ENCODE measurements at regions not wholly inside any gene's neighbourhood (a gene's known extent, or its start where the extent isn't known, plus 50 kb on each side); places are given as distances from the start of the nearest gene placed in this dataset.

DNA sequence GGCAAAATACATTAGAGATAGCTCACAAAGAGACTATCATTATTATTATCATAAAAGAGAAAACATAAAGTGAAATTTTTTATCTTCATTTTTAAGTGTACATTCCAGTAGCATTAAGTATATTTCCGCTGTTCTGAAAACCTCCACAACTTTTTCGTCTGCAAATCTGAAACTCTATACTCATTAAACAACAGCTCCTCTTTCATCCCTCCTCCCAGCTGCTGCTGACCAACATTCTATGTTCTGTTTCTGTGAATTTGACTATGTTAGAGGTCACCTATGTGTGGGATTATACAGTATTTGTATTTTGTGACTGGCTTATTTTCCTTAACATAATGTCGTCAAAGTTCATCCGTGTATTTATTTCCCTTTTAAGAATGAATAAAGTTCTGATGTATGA, 429.3 kb upstream of the TPK1 start:
- TF ChIP-seq POLR2A (IDR thresholded peaks at IDR 0.05) (no peak), CTCF (IDR thresholded peaks at IDR 0.05) (no peak)
